ENCODE measurements at regions not wholly inside any gene's neighbourhood (a gene's known extent, or its start where the extent isn't known, plus 50 kb on each side); places are given as distances from the start of the nearest gene placed in this dataset.
"Not testable (repeated sequence)": the region's sequence is repeated elsewhere in the genome, so short reads cannot be mapped to it uniquely, and the experiment has no call there.

DNA sequence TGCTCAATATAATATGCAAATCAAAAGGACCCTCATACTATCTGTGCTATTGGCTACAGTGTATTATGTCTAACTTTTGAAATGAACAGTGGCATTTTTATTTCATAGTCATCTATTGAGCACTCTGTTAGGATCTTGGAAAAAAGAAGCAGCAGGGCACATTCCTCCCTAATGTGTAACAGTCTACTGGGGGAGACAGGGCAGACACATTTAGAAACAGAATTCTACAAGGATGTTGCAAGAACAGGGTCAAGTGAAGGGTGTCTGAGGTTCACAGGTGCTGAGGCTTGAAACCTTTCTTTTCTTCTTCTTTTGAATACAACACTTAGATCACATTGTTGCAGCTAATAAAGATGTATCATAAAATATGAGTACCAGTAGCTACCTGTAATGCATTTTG lies 129.7 kb upstream of the SLC4A4 start:
- peak; percentile 76 for DNase-seq (ENCODE audit: low spot score)

DNA sequence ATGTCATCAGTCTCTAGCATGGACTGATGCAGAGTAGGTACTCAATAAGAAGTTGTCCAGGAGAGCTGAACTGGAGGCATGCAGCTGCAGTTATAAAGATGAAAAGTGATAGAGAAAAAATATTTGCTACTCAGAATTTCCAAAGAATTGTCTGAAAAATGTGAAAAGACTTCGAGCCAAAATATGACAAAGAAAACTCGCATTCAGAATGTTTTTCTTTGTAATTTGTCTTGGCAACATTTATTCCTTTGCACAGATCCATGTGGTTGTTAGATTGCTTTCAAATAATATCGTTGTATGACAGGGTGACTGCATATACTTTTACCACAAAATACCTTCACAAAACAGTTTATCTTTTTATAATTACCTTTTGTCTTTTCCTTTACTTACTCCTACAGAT lies 128.0 kb upstream of the SLC4A4 start:
- no peak for DNase-seq (ENCODE audit: low spot score)

DNA sequence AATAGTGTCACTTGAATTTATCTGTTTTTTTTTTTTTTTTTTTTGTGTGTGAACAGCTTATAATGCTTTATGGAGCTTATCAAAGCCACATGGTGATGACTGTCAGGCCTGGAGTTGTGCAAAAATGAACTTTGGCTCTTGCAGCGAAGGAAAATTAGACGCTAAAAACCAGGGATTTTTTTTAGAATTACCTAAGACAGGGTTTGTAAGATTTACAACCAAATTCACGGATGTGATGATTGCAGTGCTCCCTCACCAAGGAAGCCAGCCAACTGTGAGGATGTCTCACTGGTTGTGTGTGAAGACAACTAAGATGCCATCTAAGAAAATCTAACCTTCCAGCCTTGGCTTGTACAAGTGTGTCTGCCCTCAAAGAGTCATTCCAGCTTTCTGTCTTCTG lies 127.1 kb upstream of the SLC4A4 start:
- peak; percentile 28 for DNase-seq (ENCODE audit: low spot score)

DNA sequence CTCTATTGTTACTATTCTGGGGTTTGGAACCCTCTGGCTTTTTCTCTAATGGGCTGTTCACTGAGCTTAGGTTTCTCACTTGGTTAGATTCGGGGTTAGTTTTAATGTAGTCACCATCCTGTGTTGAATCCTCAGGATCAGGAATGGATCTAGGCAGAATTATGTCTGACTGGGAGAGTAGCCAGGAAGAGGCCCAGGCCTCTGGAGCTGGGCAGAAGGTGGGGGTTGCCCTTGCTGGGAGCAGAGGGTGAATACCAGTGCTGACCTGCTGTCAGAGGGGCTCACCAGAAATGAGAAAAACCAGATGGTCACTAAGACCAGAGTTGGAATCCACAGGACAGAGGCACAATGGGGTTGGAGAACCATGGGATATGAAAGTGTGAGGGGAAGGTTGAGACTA lies 126.6 kb upstream of the SLC4A4 start:
- no peak for DNase-seq (ENCODE audit: low spot score)

DNA sequence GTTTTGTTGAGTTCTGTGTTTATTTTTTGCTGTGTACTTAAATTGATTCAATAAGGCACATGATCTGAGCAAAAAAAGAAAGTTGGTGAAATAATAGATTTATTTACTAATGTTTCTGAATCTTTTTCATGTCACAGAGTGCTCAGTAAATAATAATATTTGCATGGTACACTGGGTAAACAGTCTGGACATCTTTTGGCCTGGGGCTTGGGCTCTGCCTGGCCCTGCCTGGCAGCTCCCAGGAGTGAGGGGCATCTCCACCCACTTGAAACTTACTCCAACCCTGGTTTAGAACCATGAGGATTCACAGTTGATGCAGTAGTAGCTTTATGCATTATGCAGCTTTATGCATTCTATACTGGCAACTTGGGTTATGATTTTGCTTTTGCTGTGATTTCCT lies 124.2 kb upstream of the SLC4A4 start:
- DNase-seq (ENCODE audit: low spot score), result no peak

DNA sequence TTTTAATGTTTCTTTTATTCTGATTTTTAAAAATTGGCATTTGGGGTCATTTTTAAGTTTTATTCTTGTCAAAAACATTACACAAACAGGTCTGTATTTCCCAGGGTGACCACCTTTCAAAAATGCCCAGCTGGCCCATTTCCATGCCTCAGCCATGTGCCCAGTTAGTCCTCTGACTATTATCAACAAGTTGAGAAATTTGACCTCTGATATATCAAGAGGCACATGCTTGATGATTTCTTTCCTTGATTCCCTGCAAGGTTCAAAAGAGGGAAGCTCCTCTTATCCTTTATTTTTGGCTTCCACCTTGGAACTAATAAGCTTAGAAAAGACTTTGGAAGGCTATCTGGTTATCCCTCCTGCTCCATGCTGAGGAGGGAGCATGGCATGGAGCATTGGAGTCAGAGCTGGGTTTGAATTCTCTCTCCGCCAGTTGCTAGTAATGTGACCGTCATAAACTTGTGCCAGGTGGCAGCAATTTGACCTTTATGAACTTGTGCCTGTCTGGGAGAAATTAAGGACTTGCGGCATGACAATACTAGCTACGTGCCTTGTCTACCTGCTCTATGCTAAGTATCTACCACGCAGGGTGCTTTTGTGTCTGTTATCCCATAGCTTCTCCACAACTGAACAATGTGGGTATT lies 122.4 kb upstream of the SLC4A4 start:
- DNase-seq (ENCODE audit: low spot score), result no peak

DNA sequence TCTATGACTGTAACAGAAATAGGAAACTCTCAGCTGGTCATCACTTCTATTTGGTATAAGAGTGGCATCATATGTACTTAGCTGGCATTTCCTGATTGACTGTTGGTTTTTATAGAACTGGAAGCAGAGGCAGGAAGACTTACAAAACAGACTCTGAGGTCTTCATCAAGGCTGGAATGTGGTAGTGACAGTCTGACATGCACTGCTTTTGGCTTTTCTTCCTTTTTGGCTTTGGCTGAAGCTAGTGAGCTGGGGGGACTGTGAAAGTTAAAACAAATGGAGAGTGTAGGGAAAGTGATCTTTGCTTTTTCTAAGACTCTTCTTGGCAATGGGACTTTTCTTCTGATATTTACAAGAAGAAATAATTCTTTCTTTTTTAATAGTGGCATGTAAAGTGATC lies 121.1 kb upstream of the SLC4A4 start:
- no peak for DNase-seq (ENCODE audit: low spot score)

DNA sequence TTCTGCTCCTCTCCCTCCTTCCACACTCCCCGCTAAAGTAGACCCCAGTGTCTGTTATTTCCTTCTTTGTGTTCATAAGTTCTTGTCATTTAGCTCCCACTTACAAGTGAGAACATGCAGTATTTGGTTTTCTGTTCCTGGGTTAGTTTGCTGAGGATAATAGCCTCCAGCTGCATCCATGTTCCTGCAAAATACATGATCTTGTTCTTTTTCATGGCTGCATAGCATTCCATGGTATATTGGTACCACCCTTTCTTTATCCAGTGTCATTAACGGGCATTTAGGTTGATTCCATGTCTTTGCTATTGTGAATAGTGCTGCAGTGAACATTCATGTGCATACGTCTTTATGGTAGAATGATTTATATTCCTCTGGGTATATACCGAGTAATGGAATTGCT lies 118.0 kb upstream of the SLC4A4 start:
- DNase-seq (ENCODE audit: low spot score), result not testable (repeated sequence)

DNA sequence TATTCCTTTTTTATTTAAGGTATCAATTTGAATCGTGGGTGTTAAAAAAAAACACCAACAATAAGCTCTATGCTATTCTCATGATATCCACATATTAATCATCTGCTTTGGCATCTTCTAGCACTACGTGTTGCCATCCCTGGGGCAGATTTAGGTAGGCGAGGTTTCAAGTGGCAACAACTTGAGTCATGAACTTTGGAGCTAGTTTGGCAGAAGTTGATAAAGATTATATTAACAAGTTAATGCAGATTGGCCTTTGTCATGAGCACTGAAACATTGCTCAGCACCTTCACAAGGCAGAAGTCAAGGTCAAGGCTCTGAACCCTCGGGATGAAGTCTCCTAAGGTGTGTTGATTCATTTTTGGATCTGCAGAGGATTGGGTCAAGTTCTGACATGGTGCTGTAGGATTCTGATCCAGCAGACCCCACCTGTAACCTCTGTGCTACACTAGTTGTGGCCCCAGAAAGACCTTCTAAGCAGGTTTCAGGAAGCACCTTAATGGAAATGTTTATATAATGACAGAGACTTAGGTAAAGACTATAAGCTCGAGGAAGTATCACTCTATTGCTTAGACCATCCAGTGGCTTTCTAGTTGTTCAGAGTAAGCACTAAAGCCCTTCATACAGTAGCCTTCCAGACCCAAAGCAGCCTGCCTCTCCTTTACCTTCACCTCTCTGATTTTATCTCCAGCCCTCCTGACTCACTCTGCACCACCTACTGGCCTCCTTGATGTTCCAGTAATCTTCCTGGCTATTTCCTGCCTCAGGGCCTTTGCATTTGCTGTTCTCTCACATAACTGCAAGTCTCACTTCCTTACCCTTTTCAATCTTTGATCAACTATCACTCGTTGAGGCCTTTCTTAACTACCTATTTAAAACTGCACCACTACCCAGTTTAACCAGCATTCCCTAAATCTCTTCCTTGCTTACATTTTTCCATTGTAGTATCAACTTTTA lies 117.0 kb upstream of the SLC4A4 start:
- no peak for DNase-seq (ENCODE audit: low spot score)

DNA sequence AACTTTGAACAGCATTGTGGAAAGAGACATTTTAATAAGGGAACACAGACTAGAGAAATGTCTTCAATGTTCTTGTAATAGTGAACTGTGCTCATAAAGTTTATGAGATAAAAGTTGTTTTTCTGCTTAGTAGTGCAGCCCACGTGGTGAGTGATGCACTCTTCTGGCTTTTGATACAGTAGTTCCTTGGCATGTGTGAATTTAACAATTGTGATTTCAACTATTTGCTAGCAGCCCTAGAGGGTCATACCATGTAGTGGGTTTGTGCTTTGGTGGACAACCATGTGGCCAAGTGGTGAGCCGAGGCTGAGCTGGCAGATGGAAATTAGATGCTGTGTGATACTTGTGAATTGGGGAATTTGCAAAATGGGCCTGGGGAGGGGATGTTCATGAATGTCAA lies 116.2 kb upstream of the SLC4A4 start:
- no peak for DNase-seq (ENCODE audit: low spot score)

DNA sequence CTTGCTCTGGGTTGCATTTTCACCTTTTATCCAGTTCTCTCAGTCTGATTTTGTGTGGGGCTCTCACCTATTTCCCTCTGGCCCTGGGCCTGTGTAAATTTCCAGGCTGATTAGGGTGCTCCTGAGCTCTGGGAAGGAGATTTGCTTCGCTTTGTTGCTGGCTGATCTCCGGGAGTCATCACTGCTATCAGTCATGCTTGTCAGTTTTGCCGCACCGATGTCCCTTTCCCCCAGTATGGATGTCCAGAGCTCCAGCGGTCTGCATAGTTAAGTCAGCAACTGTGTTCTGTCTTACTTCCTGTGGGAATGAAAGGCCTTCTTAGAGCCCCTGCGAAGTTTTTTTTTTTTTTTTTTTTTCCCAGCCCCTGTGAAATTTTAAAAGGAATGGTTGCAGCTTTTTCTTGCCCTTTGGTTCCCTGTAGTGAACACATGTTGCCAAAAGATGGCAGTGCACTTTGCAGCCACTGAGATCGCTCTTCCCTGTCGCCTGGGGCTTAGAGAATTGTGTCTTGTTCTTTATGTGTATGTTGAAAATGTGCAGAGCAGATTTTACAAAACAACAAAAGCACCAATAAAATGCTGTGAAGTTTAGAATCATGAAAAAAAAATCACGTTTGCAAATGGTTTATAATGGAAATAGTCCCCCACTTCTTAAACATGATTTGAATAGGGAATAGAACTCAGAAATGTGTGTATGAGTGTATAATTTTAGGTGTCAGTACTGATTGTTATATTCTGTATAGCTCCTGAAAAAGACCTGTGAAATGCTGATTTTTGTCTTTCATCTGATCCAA lies 109.1 kb upstream of the SLC4A4 start:
- peak; percentile 71 for DNase-seq (ENCODE audit: low spot score)

DNA sequence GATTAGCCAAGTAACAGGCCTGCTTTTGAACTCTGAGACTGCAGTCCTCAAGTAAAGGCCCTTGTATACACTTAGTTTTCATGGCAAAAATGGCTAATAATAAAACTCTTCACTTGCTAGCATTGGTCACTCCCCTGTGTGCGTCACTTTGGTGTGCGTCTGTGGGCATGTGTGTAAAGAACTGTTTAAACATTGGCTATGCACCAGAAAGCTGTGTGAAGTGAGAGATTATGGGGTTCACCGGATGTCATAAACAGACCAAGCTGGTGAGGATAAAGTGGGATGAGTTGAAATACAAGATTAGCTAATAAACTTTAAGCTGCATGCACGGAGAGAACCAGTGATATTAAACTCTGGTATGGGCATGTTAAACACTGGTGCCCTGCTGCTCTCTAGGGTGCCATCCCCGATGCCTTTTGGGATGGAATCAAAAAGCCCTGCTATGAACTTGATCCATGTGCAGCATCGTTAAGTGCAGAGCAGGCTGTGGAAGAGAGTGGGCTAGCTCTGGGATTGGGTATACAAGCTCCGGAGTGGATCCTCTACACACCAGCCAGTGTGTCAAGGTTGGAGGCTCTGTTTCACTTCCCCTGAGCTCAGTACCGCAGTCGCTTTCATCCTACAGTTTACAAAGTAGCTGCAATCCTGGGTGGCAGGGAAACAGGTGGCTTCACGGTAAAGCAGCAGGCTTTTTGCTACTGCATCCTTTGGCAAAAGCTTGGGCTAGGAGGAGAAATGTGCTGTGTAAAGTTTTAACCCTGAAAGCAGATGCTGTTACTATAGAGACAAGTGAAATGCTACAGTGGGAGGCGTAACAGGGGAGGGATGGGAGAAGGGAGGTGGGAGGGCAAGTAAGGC lies 108.3 kb upstream of the SLC4A4 start:
- no peak for DNase-seq (ENCODE audit: low spot score)

DNA sequence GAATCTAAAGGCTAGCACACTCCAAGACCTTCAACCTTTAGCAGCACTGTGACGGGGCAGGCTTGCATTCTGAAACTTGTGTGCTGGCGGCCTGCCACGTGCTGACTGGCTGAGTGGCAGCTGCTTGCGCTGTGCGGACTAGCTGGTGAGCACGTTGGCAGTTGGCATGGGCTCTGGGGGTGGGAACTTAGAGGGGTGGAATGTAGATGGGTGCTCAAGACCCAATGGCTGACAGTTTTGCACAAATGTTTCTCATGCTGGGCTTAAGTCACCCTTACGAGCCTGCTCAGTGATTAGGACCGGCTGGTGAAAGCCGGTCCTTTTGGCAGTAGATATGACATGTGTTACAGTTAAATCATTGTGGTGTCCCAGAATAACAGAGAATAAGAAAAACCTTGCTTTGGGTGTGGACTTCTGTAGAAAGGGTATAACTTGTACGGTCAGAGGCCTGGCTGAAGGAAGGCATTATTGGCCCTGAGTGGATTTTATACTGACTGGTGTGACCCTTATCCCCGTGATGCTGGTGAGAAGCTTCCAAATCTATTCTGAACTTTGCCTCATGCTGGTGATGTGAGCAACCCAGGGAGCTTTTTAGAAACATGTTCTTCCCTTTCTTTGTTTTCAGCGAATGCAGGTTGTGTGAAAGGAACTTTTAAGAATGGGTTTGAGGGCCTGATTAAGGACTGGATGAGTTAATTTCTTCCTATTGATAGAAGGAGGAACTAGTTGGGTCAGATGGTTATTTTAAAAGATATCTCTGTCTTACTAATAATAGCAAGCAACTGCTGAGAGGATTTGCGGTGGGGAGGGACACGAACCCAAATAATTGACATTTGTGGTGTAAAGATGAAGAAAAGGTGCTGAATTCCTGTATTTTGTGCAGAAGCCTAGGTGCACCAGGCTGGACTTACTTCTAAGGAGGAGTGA lies 107.4 kb upstream of the SLC4A4 start:
- DNase-seq (ENCODE audit: low spot score), result peak; percentile 90

DNA sequence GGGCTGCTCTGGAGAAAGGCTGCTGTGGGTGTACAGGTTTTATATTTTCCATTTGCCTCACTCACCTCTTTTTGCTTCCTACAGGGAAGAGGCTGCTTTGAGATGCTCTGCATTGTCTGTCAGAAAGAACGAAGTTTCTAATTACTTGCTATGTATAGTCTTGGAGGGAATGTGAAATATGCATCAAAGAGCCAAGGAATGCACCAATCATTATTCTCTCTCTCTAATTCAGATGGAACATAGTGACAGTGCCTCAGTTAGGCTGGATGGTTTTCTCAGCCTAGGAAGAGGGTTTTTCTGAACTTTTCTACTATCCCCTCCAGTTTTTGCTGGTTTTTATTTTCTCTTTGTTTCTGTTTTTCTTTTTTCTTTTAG lies 106.8 kb upstream of the SLC4A4 start:
- DNase-seq (ENCODE audit: low spot score), result no peak

DNA sequence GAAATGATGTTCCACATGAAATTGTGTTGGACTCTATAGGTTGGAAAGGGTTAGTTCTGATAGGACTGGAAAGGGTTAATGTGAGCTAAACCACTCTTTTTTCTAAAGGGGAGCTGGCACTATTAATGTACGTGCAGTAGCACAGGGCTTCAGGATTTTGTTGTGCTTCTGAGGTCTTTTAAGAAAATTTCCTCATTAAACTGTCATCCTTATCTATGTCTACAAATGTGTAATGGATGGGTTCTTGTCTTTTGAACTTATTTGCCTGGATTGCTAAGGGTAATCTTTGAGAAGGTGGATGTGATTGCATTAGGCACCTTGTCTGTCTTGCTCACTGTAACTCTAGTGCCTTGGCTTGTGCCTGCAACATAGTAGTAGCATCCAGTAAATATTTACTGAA lies 106.0 kb upstream of the SLC4A4 start:
- no peak for DNase-seq (ENCODE audit: low spot score)

DNA sequence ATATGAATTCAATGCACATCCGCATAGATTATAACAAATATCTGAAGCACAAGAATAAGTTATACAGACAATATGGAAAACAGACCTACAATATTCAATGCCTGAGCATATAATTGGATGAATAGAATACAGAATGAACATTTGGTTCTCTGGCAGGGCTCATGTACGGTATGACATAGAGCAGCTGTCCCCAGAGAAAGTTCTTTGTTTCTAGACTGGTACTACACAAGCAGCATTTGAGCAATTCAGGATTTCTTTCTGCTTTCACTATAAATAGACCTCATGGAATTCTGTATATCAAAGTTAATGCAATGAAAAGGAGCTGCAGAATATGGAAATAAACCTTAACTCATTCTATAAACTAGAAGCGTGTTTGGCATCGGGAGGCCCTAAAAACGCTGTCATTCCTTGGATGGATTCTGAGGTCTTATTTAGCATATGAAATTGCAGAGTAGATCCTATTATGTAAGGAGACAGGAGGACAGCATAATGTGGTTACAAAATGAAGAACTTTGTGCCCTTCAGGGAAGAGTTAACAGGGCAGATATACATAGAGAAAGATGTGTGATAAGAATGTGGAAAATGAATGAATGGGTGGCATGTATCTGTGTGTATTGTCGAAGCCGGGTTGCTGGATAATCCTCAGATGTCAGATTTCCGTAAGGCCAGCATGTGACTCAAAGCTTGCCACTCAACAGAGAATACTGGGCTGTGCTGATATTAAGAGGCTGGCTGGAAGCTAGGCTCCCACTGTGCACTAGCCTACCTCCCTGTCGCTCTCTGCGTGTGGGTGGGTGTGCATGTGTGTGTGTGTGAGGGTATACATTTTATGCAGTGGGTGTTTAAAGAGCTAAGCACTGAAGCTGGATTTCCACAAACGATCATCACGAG lies 103.3 kb upstream of the SLC4A4 start:
- no peak for DNase-seq (ENCODE audit: low spot score)

DNA sequence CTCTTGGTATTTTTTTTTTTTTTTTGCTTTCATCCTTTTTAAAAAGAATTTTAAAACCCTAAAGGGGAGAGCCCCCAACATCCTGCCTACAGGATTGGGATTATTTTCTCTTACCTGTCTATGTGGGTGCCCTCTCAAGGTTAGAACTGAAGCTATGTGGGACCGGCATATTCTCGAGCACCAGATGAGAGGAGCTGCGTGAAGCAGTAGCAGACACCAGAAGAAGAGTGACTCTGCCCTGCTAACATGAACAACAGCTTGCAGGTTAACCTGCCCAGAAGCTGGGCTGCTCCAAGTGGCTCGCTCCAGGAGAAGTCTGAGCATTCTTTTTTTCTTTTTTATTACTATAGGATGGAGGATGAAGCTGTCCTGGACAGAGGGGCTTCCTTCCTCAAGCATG lies 102.6 kb upstream of the SLC4A4 start:
- no peak for DNase-seq (ENCODE audit: low spot score)

DNA sequence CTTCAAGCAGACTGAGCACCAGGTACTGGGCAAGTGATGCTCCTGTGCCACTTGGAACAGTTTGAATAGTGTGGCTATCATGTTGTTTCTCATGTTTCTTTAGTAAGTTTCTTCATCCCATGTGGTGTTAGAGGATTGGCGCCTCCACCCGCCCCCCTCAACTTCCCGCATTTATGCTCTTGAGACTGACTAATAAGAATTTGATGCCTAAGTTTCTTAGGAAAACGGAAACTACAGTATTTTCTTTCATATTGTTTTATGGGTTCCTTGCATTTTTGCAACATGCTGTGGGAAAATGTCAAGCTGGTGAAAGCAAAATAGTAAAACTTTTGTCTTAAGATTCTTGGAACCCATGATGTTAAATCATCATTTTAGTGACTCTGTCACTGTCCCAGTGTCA lies 101.2 kb upstream of the SLC4A4 start:
- no peak for DNase-seq (ENCODE audit: low spot score)

DNA sequence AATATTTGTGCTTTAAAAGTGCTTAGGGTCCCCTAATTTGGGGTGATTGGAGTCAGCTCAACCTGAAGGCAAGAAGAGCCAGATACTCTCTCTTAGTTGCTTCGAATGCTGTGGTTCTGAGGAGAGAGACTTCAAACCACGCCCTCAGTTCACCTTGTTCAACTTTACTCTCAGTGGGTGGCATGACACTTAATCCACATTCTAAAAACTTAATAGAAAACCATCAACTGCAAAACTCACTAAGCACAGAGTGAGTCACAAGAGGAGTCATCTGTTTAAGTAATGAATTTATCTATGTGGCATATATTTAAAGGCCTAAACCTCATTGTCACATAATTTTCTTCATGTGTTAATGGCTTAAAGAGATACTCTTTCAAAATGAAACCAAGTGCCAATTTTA lies 99.5 kb upstream of the SLC4A4 start:
- peak; percentile 90 for DNase-seq (ENCODE audit: low spot score)

DNA sequence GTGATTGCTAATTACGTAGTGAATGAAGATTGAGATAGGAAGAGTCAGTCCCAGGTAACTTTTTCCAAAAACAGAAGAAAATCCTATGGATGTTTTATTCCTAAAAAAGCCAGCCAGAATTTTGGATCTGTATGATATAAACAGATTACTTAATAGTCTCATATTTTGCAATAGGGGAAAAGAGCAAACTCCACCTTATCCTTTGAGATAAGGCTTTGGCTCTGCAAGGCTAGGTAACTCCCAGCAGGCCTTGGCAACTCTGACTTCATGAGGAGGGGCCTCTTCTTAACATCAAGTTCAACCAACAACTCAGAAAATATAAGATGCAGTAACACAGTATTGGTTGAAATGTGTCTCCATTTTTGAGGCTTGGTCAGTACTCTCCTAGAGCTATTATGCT lies 98.7 kb upstream of the SLC4A4 start:
- no peak for DNase-seq (ENCODE audit: low spot score)

Measured in kidney tubule cell (primary cell).